ENCODE measurements at regions not wholly inside any gene's neighbourhood (a gene's known extent, or its start where the extent isn't known, plus 50 kb on each side); places are given as distances from the start of the nearest gene placed in this dataset.

DNA sequence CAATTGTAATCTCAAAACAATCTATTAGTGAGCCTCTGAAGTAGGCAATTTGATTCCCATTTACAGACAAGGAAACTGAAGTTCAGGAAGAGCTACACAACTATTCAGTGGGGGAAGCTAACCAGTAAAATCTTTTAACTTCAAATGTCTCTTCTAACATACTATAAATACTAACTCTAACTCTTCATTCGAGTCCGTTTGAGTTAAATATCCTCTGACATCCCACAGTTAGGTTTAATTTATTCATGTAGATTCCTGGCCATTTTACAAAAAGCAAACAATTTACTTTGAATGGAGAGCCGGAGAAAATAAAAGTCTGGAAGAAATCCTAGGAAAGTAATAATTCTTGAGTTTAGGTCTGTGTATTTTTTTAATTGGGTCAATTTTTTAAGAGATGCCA, 64.7 kb downstream of the HYCC1 start:
- Mint-ChIP-seq H3K4me3 (no peak overlapping the region), H3K4me1 (ENCODE audit: low read depth) (peaks cover 18% of the 10 kb centered on the region), H3K27me3 (ENCODE audit: insufficient read depth) (no peaks in the 10 kb centered on the region), H3K36me3 (ENCODE audit: low read depth) (peaks cover 14% of the 10 kb centered on the region), H3K9me3 (no peaks in the 10 kb centered on the region), H3K27ac (0 out of 2 replicates have a peak overlapping the region, but pooled peaks have one; percentile 13)
- no peak for DNase-seq
- TF ChIP-seq, protein P1, sequence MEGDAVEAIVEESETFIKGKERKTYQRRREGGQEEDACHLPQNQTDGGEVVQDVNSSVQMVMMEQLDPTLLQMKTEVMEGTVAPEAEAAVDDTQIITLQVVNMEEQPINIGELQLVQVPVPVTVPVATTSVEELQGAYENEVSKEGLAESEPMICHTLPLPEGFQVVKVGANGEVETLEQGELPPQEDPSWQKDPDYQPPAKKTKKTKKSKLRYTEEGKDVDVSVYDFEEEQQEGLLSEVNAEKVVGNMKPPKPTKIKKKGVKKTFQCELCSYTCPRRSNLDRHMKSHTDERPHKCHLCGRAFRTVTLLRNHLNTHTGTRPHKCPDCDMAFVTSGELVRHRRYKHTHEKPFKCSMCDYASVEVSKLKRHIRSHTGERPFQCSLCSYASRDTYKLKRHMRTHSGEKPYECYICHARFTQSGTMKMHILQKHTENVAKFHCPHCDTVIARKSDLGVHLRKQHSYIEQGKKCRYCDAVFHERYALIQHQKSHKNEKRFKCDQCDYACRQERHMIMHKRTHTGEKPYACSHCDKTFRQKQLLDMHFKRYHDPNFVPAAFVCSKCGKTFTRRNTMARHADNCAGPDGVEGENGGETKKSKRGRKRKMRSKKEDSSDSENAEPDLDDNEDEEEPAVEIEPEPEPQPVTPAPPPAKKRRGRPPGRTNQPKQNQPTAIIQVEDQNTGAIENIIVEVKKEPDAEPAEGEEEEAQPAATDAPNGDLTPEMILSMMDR (IDR thresholded peaks at IDR 0.05): no peak

DNA sequence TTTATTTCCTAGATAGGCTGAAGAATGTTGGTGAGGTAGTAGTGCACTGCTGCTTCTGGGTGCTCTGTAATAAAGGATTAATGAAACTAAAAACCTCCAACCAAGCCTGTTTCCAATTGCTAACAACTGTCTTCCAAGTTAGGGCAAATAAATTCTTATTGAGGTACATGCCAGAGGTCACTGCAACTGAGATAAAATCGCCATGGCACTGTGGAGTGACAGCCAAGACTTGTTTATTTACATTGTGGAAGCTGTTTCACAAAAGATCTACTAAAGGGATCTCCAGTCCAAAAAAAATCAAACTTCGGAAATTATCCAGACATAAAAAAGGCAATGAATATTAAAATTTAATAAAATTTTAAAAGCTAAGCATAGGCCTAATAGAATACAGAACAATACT, 65.2 kb downstream of the HYCC1 start:
- no peak for DNase-seq
- H3K36me3 Mint-ChIP-seq (ENCODE audit: low read depth): peaks cover 18% of the 10 kb centered on the region
- H3K27ac Mint-ChIP-seq: no peak overlapping the region
- H3K27me3 Mint-ChIP-seq (ENCODE audit: insufficient read depth): no peaks in the 10 kb centered on the region
- H3K9me3 Mint-ChIP-seq: no peaks in the 10 kb centered on the region
- H3K4me1 Mint-ChIP-seq (ENCODE audit: low read depth): peaks cover 22% of the 10 kb centered on the region
- H3K4me3 Mint-ChIP-seq: no peak overlapping the region
- TF ChIP-seq, protein P1 (IDR thresholded peaks at IDR 0.05): no peak

DNA sequence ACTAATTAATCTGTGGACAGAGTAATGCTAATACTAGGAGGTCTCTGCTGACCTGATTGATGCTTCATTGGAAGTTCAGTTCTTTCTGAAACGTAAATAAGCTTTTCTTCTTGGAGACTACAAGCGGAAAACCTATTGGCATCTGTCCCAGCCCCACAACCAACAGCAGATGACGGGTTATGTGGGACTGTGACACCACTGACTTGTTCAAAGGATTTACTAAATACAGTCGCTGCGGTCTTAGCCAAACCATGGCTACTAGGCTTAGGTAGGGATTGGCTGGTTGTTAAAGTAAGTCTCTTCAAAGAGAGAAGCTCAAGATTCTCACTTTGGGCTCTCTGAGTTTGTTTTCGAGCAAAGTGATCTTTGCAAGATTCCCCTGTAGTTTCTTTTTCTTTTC, 68.3 kb downstream of the HYCC1 start:
- H3K4me3 Mint-ChIP-seq: no peak overlapping the region
- no peaks in the 10 kb centered on the region for H3K9me3 Mint-ChIP-seq
- H3K27me3 Mint-ChIP-seq (ENCODE audit: insufficient read depth): no peaks in the 10 kb centered on the region
- TF ChIP-seq, protein P1 (IDR thresholded peaks at IDR 0.05): no peak
- peaks cover 22% of the 10 kb centered on the region for H3K36me3 Mint-ChIP-seq (ENCODE audit: low read depth)
- H3K27ac Mint-ChIP-seq: no peak overlapping the region
- no peak for DNase-seq
- peaks cover 26% of the 10 kb centered on the region for H3K4me1 Mint-ChIP-seq (ENCODE audit: low read depth)

DNA sequence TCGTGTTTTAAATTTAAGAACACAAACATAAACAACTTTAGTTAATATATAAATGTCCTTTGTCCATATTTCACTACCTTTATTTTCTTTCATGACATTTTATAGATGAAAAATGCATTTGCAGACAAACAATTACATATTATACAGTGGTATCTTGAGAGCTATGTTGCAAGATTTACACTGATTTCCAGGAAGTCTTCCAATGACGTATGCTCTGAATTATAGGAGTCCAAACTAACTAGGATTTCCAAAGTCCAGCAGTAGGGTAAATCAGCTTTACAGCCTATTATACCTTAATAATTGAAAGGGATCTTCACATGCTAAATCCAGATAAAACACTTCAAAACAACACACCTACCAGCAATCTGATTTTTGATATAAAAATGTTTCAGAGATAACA, 69.4 kb downstream of the HYCC1 start:
- H3K27me3 Mint-ChIP-seq (ENCODE audit: insufficient read depth): no peaks in the 10 kb centered on the region
- peaks cover 31% of the 10 kb centered on the region for H3K36me3 Mint-ChIP-seq (ENCODE audit: low read depth)
- H3K9me3 Mint-ChIP-seq: no peaks in the 10 kb centered on the region
- DNase-seq: no peak
- no peak overlapping the region for H3K4me3 Mint-ChIP-seq
- H3K27ac Mint-ChIP-seq: peak overlapping the region; percentile 57; the same call in 1 of the 2 replicates
- peaks cover 18% of the 10 kb centered on the region for H3K4me1 Mint-ChIP-seq (ENCODE audit: low read depth)
- TF ChIP-seq, protein P1 (IDR thresholded peaks at IDR 0.05): no peak

DNA sequence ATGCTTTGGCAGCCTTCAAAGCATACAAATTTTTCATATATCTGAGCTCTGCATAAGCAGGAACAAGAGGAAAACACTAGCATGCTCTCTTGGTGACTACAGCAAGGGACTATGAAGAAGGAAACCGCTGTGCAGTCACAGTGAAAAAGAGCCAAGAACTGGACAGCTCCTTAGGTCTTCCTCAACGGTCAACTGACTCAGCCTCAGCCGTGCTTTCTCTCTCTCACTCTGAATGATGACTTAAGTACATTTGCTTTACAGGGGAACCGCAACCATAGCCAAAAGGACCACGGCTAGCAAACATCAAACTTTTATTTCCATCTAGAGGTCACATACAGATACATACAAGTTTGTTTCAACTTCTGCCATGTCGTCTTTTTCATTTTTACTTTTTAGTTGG, 69.9 kb downstream of the HYCC1 start:
- peak; percentile 65 for DNase-seq
- peak overlapping the region; percentile 57; the same call in 1 of the 2 replicates for H3K27ac Mint-ChIP-seq
- H3K27me3 Mint-ChIP-seq (ENCODE audit: insufficient read depth): no peaks in the 10 kb centered on the region
- no peaks in the 10 kb centered on the region for H3K9me3 Mint-ChIP-seq
- peaks cover 31% of the 10 kb centered on the region for H3K36me3 Mint-ChIP-seq (ENCODE audit: low read depth)
- TF ChIP-seq, protein P1 (IDR thresholded peaks at IDR 0.05): no peak
- H3K4me3 Mint-ChIP-seq: no peak overlapping the region
- H3K4me1 Mint-ChIP-seq (ENCODE audit: low read depth): peaks cover 18% of the 10 kb centered on the region

DNA sequence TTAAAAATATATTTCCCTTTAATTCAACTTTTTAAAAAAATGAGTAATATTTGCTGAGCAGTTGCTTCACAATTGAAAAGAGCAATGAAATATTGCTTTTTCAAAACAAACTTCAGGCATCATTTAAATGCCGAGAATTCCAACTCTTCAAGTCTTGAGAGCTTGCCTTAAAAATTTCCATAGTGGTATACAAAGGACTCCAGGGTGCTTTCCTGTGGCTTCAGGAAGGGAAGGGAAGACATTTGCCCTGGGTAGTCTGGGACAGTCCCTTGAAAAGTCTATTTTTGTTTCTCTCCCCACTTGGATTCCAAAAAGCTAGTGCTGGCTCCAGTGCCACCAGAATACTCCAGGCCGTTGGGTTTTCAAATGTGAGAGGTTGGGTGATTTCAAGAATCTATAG, 71.7 kb downstream of the HYCC1 start:
- no peak overlapping the region for H3K27ac Mint-ChIP-seq

More for the DNA sequence above, 71.7 kb downstream of the HYCC1 start:
- Mint-ChIP-seq H3K36me3 (ENCODE audit: low read depth) (peaks cover 34% of the 10 kb centered on the region), H3K9me3 (no peaks in the 10 kb centered on the region), H3K4me3 (no peak overlapping the region), H3K27me3 (ENCODE audit: insufficient read depth) (no peaks in the 10 kb centered on the region), H3K4me1 (ENCODE audit: low read depth) (peaks cover 19% of the 10 kb centered on the region)
- TF ChIP-seq, protein P1 (IDR thresholded peaks at IDR 0.05): no peak
- no peak for DNase-seq
